PFSK-1 (cell line): ENCODE measurements at regions not wholly inside any gene's neighbourhood (a gene's known extent, or its start where the extent isn't known, plus 50 kb on each side); places are given as distances from the start of the nearest gene placed in this dataset.

Experiments
- FOXP2 ChIP-seq: optimal IDR thresholded peaks from 2 replicates; pipeline ENCODE3; 2011; ENCODE audit warnings: borderline replicate concordance, control low read depth, inconsistent platforms; ENCODE audit not compliant: insufficient read depth; ENCODE audit errors: extremely low read length, extremely low read depth
- POLR2AphosphoS5 ChIP-seq: IDR thresholded peaks from 2 replicates; pipeline ENCODE4 v1.6.1; 2012; ENCODE audit warnings: low read depth, mild to moderate bottlenecking, control low read depth, low read length, moderate library complexity
- SIN3A ChIP-seq: IDR thresholded peaks from 2 replicates; pipeline ENCODE4 v1.6.1; 2012; ENCODE audit warnings: mild to moderate bottlenecking, low read length, moderate library complexity, borderline replicate concordance; ENCODE audit not compliant: insufficient read depth

GRCh38 chr16:29317269-29317668, 89.2 kb downstream of the NPIPB11 start:
- TF ChIP-seq POLR2AphosphoS5 (no peak), FOXP2 (no peak), SIN3A (no peak)
